ENCODE measurements at regions not wholly inside any gene's neighbourhood (a gene's known extent, or its start where the extent isn't known, plus 50 kb on each side); places are given as distances from the start of the nearest gene placed in this dataset.

DNA sequence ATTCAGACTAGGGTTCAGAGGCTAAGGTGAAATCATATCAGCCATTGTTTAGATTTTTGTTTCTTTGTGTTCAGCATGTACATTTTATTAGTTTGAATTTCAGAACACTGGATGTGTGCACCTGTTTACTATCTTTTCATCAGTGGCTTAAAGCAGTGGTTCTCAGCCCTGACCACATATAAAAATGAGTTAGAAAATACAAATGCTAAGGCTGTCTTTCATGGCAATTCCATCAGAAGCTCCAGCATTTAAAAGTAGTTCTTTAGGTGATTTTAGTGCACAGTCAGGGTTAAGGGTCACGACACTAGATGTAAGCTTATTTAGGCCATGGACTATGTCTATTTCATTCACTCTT, 213.5 kb downstream of the NECTIN3 start:
- TF ChIP-seq, protein P1, sequence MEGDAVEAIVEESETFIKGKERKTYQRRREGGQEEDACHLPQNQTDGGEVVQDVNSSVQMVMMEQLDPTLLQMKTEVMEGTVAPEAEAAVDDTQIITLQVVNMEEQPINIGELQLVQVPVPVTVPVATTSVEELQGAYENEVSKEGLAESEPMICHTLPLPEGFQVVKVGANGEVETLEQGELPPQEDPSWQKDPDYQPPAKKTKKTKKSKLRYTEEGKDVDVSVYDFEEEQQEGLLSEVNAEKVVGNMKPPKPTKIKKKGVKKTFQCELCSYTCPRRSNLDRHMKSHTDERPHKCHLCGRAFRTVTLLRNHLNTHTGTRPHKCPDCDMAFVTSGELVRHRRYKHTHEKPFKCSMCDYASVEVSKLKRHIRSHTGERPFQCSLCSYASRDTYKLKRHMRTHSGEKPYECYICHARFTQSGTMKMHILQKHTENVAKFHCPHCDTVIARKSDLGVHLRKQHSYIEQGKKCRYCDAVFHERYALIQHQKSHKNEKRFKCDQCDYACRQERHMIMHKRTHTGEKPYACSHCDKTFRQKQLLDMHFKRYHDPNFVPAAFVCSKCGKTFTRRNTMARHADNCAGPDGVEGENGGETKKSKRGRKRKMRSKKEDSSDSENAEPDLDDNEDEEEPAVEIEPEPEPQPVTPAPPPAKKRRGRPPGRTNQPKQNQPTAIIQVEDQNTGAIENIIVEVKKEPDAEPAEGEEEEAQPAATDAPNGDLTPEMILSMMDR (IDR thresholded peaks at IDR 0.05): no peak
- no peak for TF ChIP-seq POLR2A (IDR thresholded peaks at IDR 0.05)
